ENCODE measurements at regions not wholly inside any gene's neighbourhood (a gene's known extent, or its start where the extent isn't known, plus 50 kb on each side); places are given as distances from the start of the nearest gene placed in this dataset.
A peak's percentile ranks its signal among the peaks of the same experiment; 100 is the strongest.
"Not testable (repeated sequence)": the region's sequence is repeated elsewhere in the genome, so short reads cannot be mapped to it uniquely, and the experiment has no call there.

DNA sequence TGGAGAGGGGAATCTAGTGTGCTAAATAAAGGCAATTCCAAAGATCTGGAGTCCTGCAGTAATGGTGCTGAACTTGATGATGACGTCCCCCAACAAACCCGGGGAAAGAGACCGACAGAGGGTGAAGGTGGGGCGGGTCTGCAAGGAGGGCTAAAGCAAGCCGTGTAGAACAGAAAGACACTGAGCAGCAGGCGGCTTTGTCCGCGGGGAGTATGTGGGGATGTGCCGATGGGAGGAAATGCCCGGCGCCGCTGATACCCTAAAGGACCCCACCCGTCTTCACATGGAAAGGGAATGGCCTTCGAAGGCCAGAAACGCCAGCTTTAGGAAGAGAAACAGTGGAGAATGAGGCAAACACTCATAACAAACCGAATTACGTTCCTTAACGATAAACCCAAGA lies 528.9 kb downstream of the ZNF674 start:
- ATAC-seq (no peak), FAIRE-seq (no peak), DNase-seq (peak in 1 of 6 donors; percentile 35)
- TF ChIP-seq, protein P1, sequence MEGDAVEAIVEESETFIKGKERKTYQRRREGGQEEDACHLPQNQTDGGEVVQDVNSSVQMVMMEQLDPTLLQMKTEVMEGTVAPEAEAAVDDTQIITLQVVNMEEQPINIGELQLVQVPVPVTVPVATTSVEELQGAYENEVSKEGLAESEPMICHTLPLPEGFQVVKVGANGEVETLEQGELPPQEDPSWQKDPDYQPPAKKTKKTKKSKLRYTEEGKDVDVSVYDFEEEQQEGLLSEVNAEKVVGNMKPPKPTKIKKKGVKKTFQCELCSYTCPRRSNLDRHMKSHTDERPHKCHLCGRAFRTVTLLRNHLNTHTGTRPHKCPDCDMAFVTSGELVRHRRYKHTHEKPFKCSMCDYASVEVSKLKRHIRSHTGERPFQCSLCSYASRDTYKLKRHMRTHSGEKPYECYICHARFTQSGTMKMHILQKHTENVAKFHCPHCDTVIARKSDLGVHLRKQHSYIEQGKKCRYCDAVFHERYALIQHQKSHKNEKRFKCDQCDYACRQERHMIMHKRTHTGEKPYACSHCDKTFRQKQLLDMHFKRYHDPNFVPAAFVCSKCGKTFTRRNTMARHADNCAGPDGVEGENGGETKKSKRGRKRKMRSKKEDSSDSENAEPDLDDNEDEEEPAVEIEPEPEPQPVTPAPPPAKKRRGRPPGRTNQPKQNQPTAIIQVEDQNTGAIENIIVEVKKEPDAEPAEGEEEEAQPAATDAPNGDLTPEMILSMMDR (IDR thresholded peaks at IDR 0.05): no peak
- Histone ChIP-seq H3K36me3 (no peaks in the 10 kb centered on the region), H3K27ac (no peak overlapping the region), H3K4me3 (no peak overlapping the region), H3K4me1 (no peaks in the 10 kb centered on the region), H3K27me3 (peaks cover 0 to 31% (median 0%) of the 10 kb centered on the region in 4 donors), H3K9me3 (no peaks in the 10 kb centered on the region)
- intact Hi-C loops (cut with DNase I): no loop called here
- 69 to 84% methylated on average over 18 of the region's 18 CpGs for WGBS, 2 donors

DNA sequence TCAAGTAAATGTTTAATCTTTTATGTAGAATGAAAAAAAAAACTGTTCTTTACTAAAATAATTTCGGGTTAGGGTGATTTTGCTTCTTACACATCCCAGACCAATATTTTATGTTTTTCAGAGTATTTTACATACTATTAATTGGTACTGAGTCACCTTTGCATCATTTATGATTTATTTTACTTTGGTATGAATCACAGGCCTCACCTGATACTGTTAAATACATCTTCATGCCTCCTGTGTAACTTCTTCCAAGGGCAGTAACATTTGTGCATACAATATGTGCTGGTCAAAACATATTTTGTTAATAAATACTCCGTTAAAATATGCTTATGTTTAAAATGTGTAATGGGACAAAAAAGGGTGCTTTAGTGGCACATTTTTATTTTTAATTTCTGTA lies 529.6 kb downstream of the ZNF674 start:
- ATAC-seq (no peak), DNase-seq (no peak), FAIRE-seq (no peak)
- WGBS, 2 donors: 38 to 41% methylated on average over 2 of the region's 2 CpGs
- Histone ChIP-seq H3K9me3 (no peaks in the 10 kb centered on the region), H3K27ac (no peak overlapping the region), H3K4me3 (no peak overlapping the region), H3K27me3 (peaks cover 0 to 31% (median 0%) of the 10 kb centered on the region in 4 donors), H3K4me1 (no peaks in the 10 kb centered on the region), H3K36me3 (no peaks in the 10 kb centered on the region)
- intact Hi-C loops (cut with DNase I): no loop called here
- TF ChIP-seq, protein P1 (IDR thresholded peaks at IDR 0.05): no peak

DNA sequence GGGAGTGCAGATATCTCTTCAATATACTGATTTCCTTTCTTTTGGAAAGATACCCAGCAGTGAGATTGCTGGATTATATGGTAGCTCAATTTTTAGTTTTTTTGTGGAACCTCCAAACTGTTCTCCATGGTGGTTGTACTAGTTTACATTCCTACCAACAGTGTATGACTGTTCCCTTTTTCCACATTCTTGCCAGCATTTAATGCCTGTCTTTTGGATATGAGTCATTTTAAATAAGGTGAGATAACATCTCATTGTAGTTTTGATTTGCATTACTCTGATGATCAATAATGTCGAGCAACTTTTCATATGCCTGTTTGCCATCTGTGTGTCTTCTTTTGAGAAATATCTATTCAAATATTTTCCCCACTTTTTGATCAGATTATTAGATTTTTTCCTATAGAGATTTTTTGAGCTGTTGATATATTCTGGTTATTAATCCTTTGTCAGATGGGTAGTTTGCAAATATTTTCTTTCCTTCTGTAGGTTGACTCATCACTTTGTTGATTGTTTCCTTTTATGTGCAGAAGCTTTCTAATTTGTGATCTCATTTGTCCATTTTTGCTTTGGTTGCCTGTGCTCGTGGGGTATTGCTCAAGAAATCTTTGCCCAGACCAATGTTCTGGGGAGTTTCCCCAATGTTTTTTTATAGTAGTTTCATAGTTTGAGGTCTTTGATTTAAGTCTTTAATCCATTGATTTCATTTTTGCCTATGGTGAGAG lies 552.7 kb downstream of the ZNF674 start:
- no peak for DNase-seq
- no peak overlapping the region for H3K4me3 ChIP-seq
- H3K27me3 ChIP-seq: peaks cover 0 to 5% (median 0%) of the 10 kb centered on the region in 4 donors
- no peaks in the 10 kb centered on the region for H3K9me3 ChIP-seq
- no peak for ATAC-seq
- TF ChIP-seq, protein P1 (IDR thresholded peaks at IDR 0.05): no peak
- 51 to 54% methylated on average over 2 of the region's 2 CpGs for WGBS, 2 donors
- no peaks in the 10 kb centered on the region for H3K36me3 ChIP-seq
- FAIRE-seq: no peak
- no peaks in the 10 kb centered on the region for H3K4me1 ChIP-seq
- no peak overlapping the region for H3K27ac ChIP-seq
- intact Hi-C loops (cut with DNase I): no loop called here

DNA sequence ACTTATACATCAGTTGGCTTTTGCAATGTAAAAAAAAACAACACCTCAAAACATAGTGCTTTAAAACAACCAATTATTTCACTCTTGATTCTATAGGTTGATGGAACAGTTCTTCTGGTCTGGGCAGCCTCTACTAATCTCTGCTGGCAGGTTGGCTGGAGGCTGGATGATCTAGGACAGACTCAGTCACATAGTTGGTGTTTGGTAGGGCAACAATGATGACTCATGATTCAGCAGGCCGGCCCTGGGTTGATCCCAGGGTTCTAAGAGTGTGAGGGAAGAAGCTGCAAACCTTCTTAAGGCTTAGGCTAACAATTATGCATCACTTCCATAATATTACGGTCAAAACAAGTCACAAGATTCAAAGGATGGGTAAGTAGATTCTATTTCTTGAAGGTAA lies 558.2 kb downstream of the ZNF674 start:
- H3K9me3 ChIP-seq: no peaks in the 10 kb centered on the region
- H3K36me3 ChIP-seq: no peaks in the 10 kb centered on the region
- no peak for FAIRE-seq
- no peak overlapping the region for H3K27ac ChIP-seq
- H3K4me3 ChIP-seq: no peak overlapping the region
- no peaks in the 10 kb centered on the region for H3K4me1 ChIP-seq
- DNase-seq: no peak
- WGBS, 2 donors: 60 to 76% methylated on average over 2 of the region's 2 CpGs
- intact Hi-C loops (cut with DNase I): no loop called here
- no peak for ATAC-seq
- peaks cover 0 to 6% (median 0%) of the 10 kb centered on the region in 4 donors for H3K27me3 ChIP-seq
- TF ChIP-seq, protein P1 (IDR thresholded peaks at IDR 0.05): no peak

DNA sequence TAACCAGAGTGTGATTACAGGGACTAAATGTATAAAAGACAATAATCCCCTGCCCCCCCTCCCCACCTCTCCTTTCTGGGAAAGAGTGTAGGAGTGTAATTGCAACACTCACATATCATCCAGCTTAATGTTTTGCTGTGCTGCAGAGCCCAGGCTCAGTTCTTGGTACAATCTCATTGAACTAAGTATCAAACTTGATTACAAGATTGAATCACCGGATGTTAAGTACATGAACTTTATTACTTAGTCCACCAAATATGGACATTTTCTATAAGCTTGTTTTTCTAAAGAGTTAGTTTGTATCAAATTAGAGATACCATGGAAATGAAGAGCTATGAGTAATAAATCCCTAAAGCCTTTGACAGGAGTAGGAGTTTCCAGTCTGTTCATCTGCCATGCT lies 559.1 kb downstream of the ZNF674 start:
- intact Hi-C loops (cut with DNase I): no loop called here
- FAIRE-seq: no peak
- Histone ChIP-seq H3K4me3 (no peak overlapping the region), H3K27me3 (peaks cover 0 to 6% (median 0%) of the 10 kb centered on the region in 4 donors), H3K4me1 (no peaks in the 10 kb centered on the region), H3K36me3 (no peaks in the 10 kb centered on the region), H3K9me3 (no peaks in the 10 kb centered on the region), H3K27ac (no peak overlapping the region)
- no peak for DNase-seq
- 73 to 79% methylated on average over 1 of the region's 1 CpG for WGBS, 2 donors
- TF ChIP-seq, protein P1 (IDR thresholded peaks at IDR 0.05): no peak
- no peak for ATAC-seq

DNA sequence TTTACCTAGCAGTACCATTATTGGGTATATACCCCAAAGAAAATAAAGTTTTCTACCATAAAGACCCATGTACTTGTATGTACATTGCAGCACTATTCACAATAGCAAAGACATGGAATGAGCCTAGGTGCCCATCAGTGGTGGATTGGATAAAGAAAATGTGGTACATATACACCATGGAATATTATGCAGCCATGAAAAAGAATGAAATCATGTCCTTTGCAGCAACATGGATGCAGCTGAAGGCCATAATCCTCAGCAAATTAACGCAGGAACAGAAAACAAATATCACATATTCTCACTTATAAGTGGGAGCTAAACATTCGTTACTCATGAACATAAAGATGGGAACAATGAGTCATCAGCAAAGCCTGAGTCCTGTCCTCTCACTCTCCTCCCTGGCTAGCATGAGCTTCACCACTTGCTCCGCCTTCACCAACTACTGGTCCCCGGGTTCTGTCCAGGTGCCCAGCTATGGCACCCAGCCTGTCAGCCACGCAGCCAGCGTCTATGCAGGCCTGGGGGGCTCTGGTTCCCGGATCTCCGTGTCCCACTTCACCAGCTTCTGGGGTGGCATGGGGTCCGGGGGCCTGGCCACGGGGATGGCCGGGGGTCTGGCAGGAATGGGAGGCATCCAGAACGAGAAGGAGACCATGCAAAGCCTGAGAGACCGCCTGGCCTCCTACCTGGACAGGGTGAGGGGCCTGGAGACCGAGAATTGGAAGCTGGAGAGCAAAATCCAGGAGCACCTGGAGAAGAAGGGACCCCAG lies 562.1 kb downstream of the ZNF674 start:
- FAIRE-seq; H3K36me3 ChIP-seq; H3K4me1 ChIP-seq; intact Hi-C loops (cut with DNase I); ATAC-seq; H3K27ac ChIP-seq; H3K9me3 ChIP-seq; H3K27me3 ChIP-seq; H3K4me3 ChIP-seq: not testable (repeated sequence)
- DNase-seq: peak in 1 of 6 donors; percentile 52
- 79 to 82% methylated on average over 14 of the region's 14 CpGs for WGBS, 2 donors
